Activated CD4-positive, alpha-beta memory T cell treated with anti-CD3 and anti-CD28 coated beads, Interleukin-2, amount 10 ng/mL, durations not matched to agents 7 days and 5 days (primary cell): ENCODE measurements at regions not wholly inside any gene's neighbourhood (a gene's known extent, or its start where the extent isn't known, plus 50 kb on each side); places are given as distances from the start of the nearest gene placed in this dataset.
"Not testable (repeated sequence)": the region's sequence is repeated elsewhere in the genome, so short reads cannot be mapped to it uniquely, and the experiment has no call there.

Experiments used
- CTCF ChIA-PET: fragments of 350-600 bp; sonication (Branson Sonifier 250); formaldehyde crosslinking; loops from one replicate; lab custom pipeline; 2021; ENCODE audit warnings: antibody characterized with exemption, inconsistent platforms; lab: Charles Lee
- POLR2A ChIA-PET: fragments of 350-600 bp; sonication (Branson Sonifier 250); formaldehyde crosslinking; loops from one replicate; lab custom pipeline; 2021; ENCODE audit warnings: antibody characterized with exemption; lab: Charles Lee
- DNase-seq: peaks from one replicate; pipeline ENCODE4 v3.0.0-alpha.2; 2020
- H3K27ac Mint-ChIP-seq: one replicate; pipeline ENCODE4 v1.8.0; 2021; ENCODE audit warnings: mild to moderate bottlenecking, mixed read lengths
- H3K27me3 Mint-ChIP-seq: one replicate; pipeline ENCODE4 v1.8.0; 2021; ENCODE audit warnings: mixed read lengths
- H3K36me3 Mint-ChIP-seq: one replicate; pipeline ENCODE4 v1.8.0; 2021; ENCODE audit warnings: low read depth, mixed read lengths
- H3K4me1 Mint-ChIP-seq: one replicate; pipeline ENCODE4 v1.8.0; 2021; ENCODE audit warnings: mixed read lengths
- H3K4me3 Mint-ChIP-seq: one replicate; pipeline ENCODE4 v1.8.0; 2021; ENCODE audit warnings: mild to moderate bottlenecking, mixed read lengths
- H3K9me3 Mint-ChIP-seq: one replicate; pipeline ENCODE4 v1.8.0; 2021; ENCODE audit warnings: mixed read lengths

GRCh38 chr6:137292326-137292725 is 73.1 kb upstream of the IFNGR1 start:
- H3K27ac Mint-ChIP-seq, H3K36me3 Mint-ChIP-seq, H3K9me3 Mint-ChIP-seq, H3K27me3 Mint-ChIP-seq, CTCF ChIA-PET, DNase-seq, H3K4me3 Mint-ChIP-seq, H3K4me1 Mint-ChIP-seq: not testable (repeated sequence)
- POLR2A ChIA-PET, result interaction anchor here (0.7 kb wide), 1 partner anchor 365 kb away, joined by 3 read pairs; no protein-coding TSS in a partner anchor

GRCh38 chr6:137291441-137291840 is 72.3 kb upstream of the IFNGR1 start:
- no peak overlapping the region for H3K27ac Mint-ChIP-seq
- DNase-seq, result no peak

GRCh38 chr6:137290601-137291261 is 71.5 kb upstream of the IFNGR1 start:
- POLR2A ChIA-PET, result no interaction called here
- Mint-ChIP-seq H3K9me3 (peaks cover 2% of the 10 kb centered on the region), H3K27ac (no peak overlapping the region), H3K4me3 (no peak overlapping the region), H3K36me3 (no peaks in the 10 kb centered on the region), H3K27me3 (peaks cover 8% of the 10 kb centered on the region), H3K4me1 (peaks cover 6% of the 10 kb centered on the region)
- CTCF ChIA-PET, result no interaction called here
- DNase-seq, result no peak

More at GRCh38 chr6:137291441-137291840, 72.3 kb upstream of the IFNGR1 start:
- H3K4me1 Mint-ChIP-seq, result peaks cover 6% of the 10 kb centered on the region
- H3K4me3 Mint-ChIP-seq, result no peak overlapping the region
- H3K9me3 Mint-ChIP-seq, result peaks cover 2% of the 10 kb centered on the region
- CTCF ChIA-PET, result no interaction called here
- POLR2A ChIA-PET, result no interaction called here
- H3K36me3 Mint-ChIP-seq, result no peaks in the 10 kb centered on the region
- peaks cover 8% of the 10 kb centered on the region for H3K27me3 Mint-ChIP-seq

GRCh38 chr6:137286916-137287315 is 67.7 kb upstream of the IFNGR1 start:
- Mint-ChIP-seq H3K9me3 (peaks cover 2% of the 10 kb centered on the region), H3K4me3 (no peak overlapping the region), H3K27ac (no peak overlapping the region), H3K36me3 (no peaks in the 10 kb centered on the region), H3K27me3 (peaks cover 14% of the 10 kb centered on the region), H3K4me1 (peaks cover 19% of the 10 kb centered on the region)
- no peak for DNase-seq
- ChIA-PET POLR2A (no interaction called here), CTCF (interaction anchor here (0.7 to 1.9 kb wide), 3 partner anchors 15 to 129 kb away, joined by 3 to 6 read pairs (median 3); no protein-coding TSS in a partner anchor)

GRCh38 chr6:137286368-137286767 is 67.2 kb upstream of the IFNGR1 start:
- ChIA-PET CTCF (no interaction called here), POLR2A (no interaction called here)
- no peak for DNase-seq
- Mint-ChIP-seq H3K4me3 (no peak overlapping the region), H3K36me3 (no peaks in the 10 kb centered on the region), H3K27me3 (peaks cover 16% of the 10 kb centered on the region), H3K4me1 (peaks cover 17% of the 10 kb centered on the region), H3K27ac (no peak overlapping the region), H3K9me3 (peaks cover 2% of the 10 kb centered on the region)

GRCh38 chr6:137284811-137285110 is 65.6 kb upstream of the IFNGR1 start:
- ChIA-PET POLR2A (no interaction called here), CTCF (interaction anchor here (0.6 to 2.0 kb wide), 2 partner anchors 14 to 48 kb away, joined by 3 to 7 read pairs; no protein-coding TSS in a partner anchor)
- Mint-ChIP-seq H3K27me3 (peaks cover 20% of the 10 kb centered on the region), H3K27ac (no peak overlapping the region), H3K4me1 (peaks cover 13% of the 10 kb centered on the region), H3K4me3 (no peak overlapping the region), H3K36me3 (no peaks in the 10 kb centered on the region), H3K9me3 (peaks cover 2% of the 10 kb centered on the region)
- DNase-seq, result no peak

- Mint-ChIP-seq H3K36me3 (no peaks in the 10 kb centered on the region), H3K4me1 (peaks cover 13% of the 10 kb centered on the region), H3K27ac (no peak overlapping the region), H3K9me3 (peaks cover 2% of the 10 kb centered on the region), H3K27me3 (peaks cover 21% of the 10 kb centered on the region), H3K4me3 (no peak overlapping the region)
- POLR2A ChIA-PET, result no interaction called here
- no peak for DNase-seq
- CTCF ChIA-PET, result interaction anchor here (0.6 to 2.0 kb wide), 2 partner anchors 13 to 48 kb away, joined by 3 to 7 read pairs; no protein-coding TSS in a partner anchor
Observed at GRCh38 chr6:137283940-137284810, 65.0 kb upstream of the IFNGR1 start.

- DNase-seq, result no peak
- no peaks in the 10 kb centered on the region for H3K36me3 Mint-ChIP-seq
- H3K27me3 Mint-ChIP-seq, result peaks cover 22% of the 10 kb centered on the region
- CTCF ChIA-PET, result no interaction called here
- peaks cover 13% of the 10 kb centered on the region for H3K4me1 Mint-ChIP-seq
- no peak overlapping the region for H3K4me3 Mint-ChIP-seq
- peaks cover 2% of the 10 kb centered on the region for H3K9me3 Mint-ChIP-seq
- no peak overlapping the region for H3K27ac Mint-ChIP-seq
- POLR2A ChIA-PET, result no interaction called here
Observed at GRCh38 chr6:137283080-137283479, 63.9 kb upstream of the IFNGR1 start.

GRCh38 chr6:137282254-137282653 is 63.1 kb upstream of the IFNGR1 start:
- ChIA-PET CTCF (no interaction called here), POLR2A (no interaction called here)
- Mint-ChIP-seq H3K9me3 (no peaks in the 10 kb centered on the region), H3K4me1 (peaks cover 13% of the 10 kb centered on the region), H3K4me3 (no peak overlapping the region), H3K27ac (no peak overlapping the region), H3K36me3 (no peaks in the 10 kb centered on the region), H3K27me3 (peaks cover 19% of the 10 kb centered on the region)
- no peak for DNase-seq

GRCh38 chr6:137279279-137279678 is 60.1 kb upstream of the IFNGR1 start:
- H3K9me3 Mint-ChIP-seq, H3K27ac Mint-ChIP-seq, CTCF ChIA-PET, H3K36me3 Mint-ChIP-seq, DNase-seq, POLR2A ChIA-PET, H3K4me3 Mint-ChIP-seq: not testable (repeated sequence)
- Mint-ChIP-seq H3K4me1 (peaks cover 10% of the 10 kb centered on the region), H3K27me3 (peaks cover 22% of the 10 kb centered on the region)

GRCh38 chr6:137277971-137278637 is 58.9 kb upstream of the IFNGR1 start:
- Mint-ChIP-seq H3K4me3 (no peak overlapping the region), H3K36me3 (no peaks in the 10 kb centered on the region), H3K27me3 (peaks cover 24% of the 10 kb centered on the region), H3K27ac (no peak overlapping the region), H3K4me1 (peaks cover 3% of the 10 kb centered on the region), H3K9me3 (no peaks in the 10 kb centered on the region)
- ChIA-PET POLR2A (no interaction called here), CTCF (interaction anchor here (1.2 kb wide), 1 partner anchor 312 kb away, joined by 4 read pairs; no protein-coding TSS in a partner anchor)
- no peak for DNase-seq

- POLR2A ChIA-PET, result no interaction called here
- Mint-ChIP-seq H3K27ac (no peak overlapping the region), H3K36me3 (no peaks in the 10 kb centered on the region), H3K4me3 (no peak overlapping the region), H3K27me3 (peaks cover 21% of the 10 kb centered on the region), H3K9me3 (no peaks in the 10 kb centered on the region), H3K4me1 (peaks cover 12% of the 10 kb centered on the region)
- CTCF ChIA-PET, result interaction anchor here (0.6 to 1.4 kb wide), 4 partner anchors 15 to 178 kb away, joined by 3 to 9 read pairs (median 6); no protein-coding TSS in a partner anchor
- no peak for DNase-seq
Observed at GRCh38 chr6:137272403-137272802, 53.2 kb upstream of the IFNGR1 start.
